ENCODE measurements at regions not wholly inside any gene's neighbourhood (a gene's known extent, or its start where the extent isn't known, plus 50 kb on each side); places are given as distances from the start of the nearest gene placed in this dataset.

- TF ChIP-seq, protein P1, sequence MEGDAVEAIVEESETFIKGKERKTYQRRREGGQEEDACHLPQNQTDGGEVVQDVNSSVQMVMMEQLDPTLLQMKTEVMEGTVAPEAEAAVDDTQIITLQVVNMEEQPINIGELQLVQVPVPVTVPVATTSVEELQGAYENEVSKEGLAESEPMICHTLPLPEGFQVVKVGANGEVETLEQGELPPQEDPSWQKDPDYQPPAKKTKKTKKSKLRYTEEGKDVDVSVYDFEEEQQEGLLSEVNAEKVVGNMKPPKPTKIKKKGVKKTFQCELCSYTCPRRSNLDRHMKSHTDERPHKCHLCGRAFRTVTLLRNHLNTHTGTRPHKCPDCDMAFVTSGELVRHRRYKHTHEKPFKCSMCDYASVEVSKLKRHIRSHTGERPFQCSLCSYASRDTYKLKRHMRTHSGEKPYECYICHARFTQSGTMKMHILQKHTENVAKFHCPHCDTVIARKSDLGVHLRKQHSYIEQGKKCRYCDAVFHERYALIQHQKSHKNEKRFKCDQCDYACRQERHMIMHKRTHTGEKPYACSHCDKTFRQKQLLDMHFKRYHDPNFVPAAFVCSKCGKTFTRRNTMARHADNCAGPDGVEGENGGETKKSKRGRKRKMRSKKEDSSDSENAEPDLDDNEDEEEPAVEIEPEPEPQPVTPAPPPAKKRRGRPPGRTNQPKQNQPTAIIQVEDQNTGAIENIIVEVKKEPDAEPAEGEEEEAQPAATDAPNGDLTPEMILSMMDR (IDR thresholded peaks at IDR 0.05), result no peak
- TF ChIP-seq POLR2A (IDR thresholded peaks at IDR 0.05) (no peak), POLR2AphosphoS5 (IDR thresholded peaks at IDR 0.05) (no peak)
Measured at GRCh38 chr5:1746371-1747078, 53.1 kb downstream of the MRPL36 start.
